Gastroesophageal sphincter (tissue), 3 donors: ENCODE measurements at regions not wholly inside any gene's neighbourhood (a gene's known extent, or its start where the extent isn't known, plus 50 kb on each side); places are given as distances from the start of the nearest gene placed in this dataset.

Experiments
- POLR2A ChIP-seq, 2 donors: fragments of 450-650 bp; IDR thresholded peaks; one replicate each; pipeline ENCODE4 v1.6.1; 2017; ENCODE audit warnings: antibody characterized with exemption in 2 of 2, mild to moderate bottlenecking in 2 of 2, moderate library complexity in 1 of 2
- POLR2AphosphoS5 ChIP-seq: sonication (generic); formaldehyde crosslinking; IDR thresholded peaks from one replicate; pipeline ENCODE4 v1.6.1; 2017; ENCODE audit warnings: antibody characterized with exemption
- TF ChIP-seq, protein P1 (sequence below), 4 experiments: fragments of 200-600 bp in 2 of 4; fragments of 450-650 bp in 2 of 4; sonication (generic) in 1 of 4; IDR thresholded peaks; one replicate each; pipeline ENCODE4 v1.5.1; 2017 to 2019; ENCODE audit warnings: antibody characterized with exemption in 4 of 4, mild to moderate bottlenecking in 2 of 4, moderate library complexity in 2 of 4

DNA sequence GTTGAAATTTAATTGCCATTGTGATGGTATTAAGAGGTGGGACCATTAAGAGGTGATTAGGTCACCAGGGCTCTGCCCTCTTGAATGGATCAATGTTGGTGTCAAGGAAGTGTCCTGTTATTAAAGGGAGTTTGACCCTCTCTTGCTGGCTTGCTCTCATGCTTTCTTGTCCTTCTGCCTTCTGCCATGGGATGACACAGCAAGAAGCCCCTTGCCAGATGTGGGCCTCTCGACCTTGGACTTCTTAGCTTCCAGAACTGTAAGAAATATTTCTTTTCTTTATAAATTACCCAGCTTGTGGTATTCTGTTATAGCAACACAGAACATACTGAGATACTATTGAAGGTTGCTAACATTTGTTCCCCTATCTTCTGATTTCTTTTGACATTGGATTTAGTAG lies 157.0 kb downstream of the MDFIC start:
- TF ChIP-seq, protein P1, sequence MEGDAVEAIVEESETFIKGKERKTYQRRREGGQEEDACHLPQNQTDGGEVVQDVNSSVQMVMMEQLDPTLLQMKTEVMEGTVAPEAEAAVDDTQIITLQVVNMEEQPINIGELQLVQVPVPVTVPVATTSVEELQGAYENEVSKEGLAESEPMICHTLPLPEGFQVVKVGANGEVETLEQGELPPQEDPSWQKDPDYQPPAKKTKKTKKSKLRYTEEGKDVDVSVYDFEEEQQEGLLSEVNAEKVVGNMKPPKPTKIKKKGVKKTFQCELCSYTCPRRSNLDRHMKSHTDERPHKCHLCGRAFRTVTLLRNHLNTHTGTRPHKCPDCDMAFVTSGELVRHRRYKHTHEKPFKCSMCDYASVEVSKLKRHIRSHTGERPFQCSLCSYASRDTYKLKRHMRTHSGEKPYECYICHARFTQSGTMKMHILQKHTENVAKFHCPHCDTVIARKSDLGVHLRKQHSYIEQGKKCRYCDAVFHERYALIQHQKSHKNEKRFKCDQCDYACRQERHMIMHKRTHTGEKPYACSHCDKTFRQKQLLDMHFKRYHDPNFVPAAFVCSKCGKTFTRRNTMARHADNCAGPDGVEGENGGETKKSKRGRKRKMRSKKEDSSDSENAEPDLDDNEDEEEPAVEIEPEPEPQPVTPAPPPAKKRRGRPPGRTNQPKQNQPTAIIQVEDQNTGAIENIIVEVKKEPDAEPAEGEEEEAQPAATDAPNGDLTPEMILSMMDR (IDR thresholded peaks at IDR 0.05): no peak
- TF ChIP-seq POLR2AphosphoS5: no peak
- no peak for TF ChIP-seq POLR2A (IDR thresholded peaks at IDR 0.05)
